HG02623 (cell line): ENCODE measurements at regions not wholly inside any gene's neighbourhood (a gene's known extent, or its start where the extent isn't known, plus 50 kb on each side); places are given as distances from the start of the nearest gene placed in this dataset.
A peak's percentile ranks its signal among the peaks of the same experiment; 100 is the strongest.
"Not testable (repeated sequence)": the region's sequence is repeated elsewhere in the genome, so short reads cannot be mapped to it uniquely, and the experiment has no call there.

Source experiments
- ATAC-seq: cut with Tn5 transposase; IDR thresholded peaks from one replicate; pipeline ENCODE4 v1.9.1; 2021; ENCODE audit warnings: moderate library complexity; ENCODE audit not compliant: unreplicated experiment

- peak; percentile 89 for ATAC-seq
These were observed 195.8 kb upstream of the TPTE start for GRCh38 chr21:10325546-10325945.

GRCh38 chr21:10326146-10326545, 195.2 kb upstream of the TPTE start:
- not testable (repeated sequence) for ATAC-seq

GRCh38 chr21:10328646-10329045, 192.7 kb upstream of the TPTE start:
- not testable (repeated sequence) for ATAC-seq

GRCh38 chr21:10330641-10331119, 190.7 kb upstream of the TPTE start:
- ATAC-seq, result not testable (repeated sequence)

GRCh38 chr21:10331134-10331533, 190.2 kb upstream of the TPTE start:
- ATAC-seq, result not testable (repeated sequence)

GRCh38 chr21:10332935-10333334, 188.4 kb upstream of the TPTE start:
- not testable (repeated sequence) for ATAC-seq

- ATAC-seq, result not testable (repeated sequence)
These were observed 187.0 kb upstream of the TPTE start for GRCh38 chr21:10334391-10334790.

- ATAC-seq, result not testable (repeated sequence)
These were observed 179.0 kb upstream of the TPTE start for GRCh38 chr21:10342261-10342956.

GRCh38 chr21:10343146-10343935, 178.0 kb upstream of the TPTE start:
- ATAC-seq, result not testable (repeated sequence)

- not testable (repeated sequence) for ATAC-seq
These were observed 177.1 kb upstream of the TPTE start for GRCh38 chr21:10344266-10344665.

- ATAC-seq, result not testable (repeated sequence)
These were observed 176.2 kb upstream of the TPTE start for GRCh38 chr21:10345178-10345612.

- not testable (repeated sequence) for ATAC-seq
These were observed 175.1 kb upstream of the TPTE start for GRCh38 chr21:10346249-10346648.

- ATAC-seq, result not testable (repeated sequence)
These were observed 174.3 kb upstream of the TPTE start for GRCh38 chr21:10346933-10347615.

GRCh38 chr21:10347675-10348074, 173.7 kb upstream of the TPTE start:
- not testable (repeated sequence) for ATAC-seq

- ATAC-seq, result not testable (repeated sequence)
These were observed 173.2 kb upstream of the TPTE start for GRCh38 chr21:10348150-10348549.

GRCh38 chr21:10354851-10355578, 166.4 kb upstream of the TPTE start:
- ATAC-seq, result not testable (repeated sequence)

- ATAC-seq, result not testable (repeated sequence)
These were observed 162.3 kb upstream of the TPTE start for GRCh38 chr21:10359120-10359519.

- not testable (repeated sequence) for ATAC-seq
These were observed 161.5 kb upstream of the TPTE start for GRCh38 chr21:10359911-10360310.

- not testable (repeated sequence) for ATAC-seq
These were observed 160.1 kb upstream of the TPTE start for GRCh38 chr21:10361214-10361736.

- ATAC-seq, result not testable (repeated sequence)
These were observed 158.6 kb upstream of the TPTE start for GRCh38 chr21:10362816-10363215.
